H1 (cell line): ENCODE measurements at regions not wholly inside any gene's neighbourhood (a gene's known extent, or its start where the extent isn't known, plus 50 kb on each side); places are given as distances from the start of the nearest gene placed in this dataset.

ENCODE experiments used
- MAFK ChIP-seq: IDR thresholded peaks from 2 replicates; pipeline ENCODE4 v1.6.1; 2012; ENCODE audit warnings: low read depth, mild to moderate bottlenecking, improper control_type of control experiment, low read length

DNA sequence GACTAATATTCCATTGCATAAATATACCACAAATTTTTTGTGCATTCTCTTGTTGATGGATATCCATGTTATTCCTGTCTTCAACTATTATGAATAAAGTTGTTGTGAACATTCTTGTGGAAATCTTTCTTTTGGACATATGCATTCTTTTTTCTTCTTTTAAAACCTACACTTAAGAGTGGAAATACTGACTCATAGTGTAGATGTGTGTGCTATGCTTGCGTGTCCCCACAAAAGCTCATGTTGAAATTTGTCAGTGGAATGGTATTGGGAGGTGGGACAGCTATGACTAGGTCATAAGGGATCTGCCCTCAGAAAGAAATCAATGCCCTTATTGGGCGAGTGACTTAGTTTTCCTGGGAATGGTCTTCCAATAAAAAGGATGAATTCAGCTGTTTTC lies 203.6 kb upstream of the PRSS58 start (continued):
- TF ChIP-seq MAFK: no peak
